C4-2B (cell line): ENCODE measurements at regions not wholly inside any gene's neighbourhood (a gene's known extent, or its start where the extent isn't known, plus 50 kb on each side); places are given as distances from the start of the nearest gene placed in this dataset.

ENCODE experiments used
- CTCF ChIP-seq: fragments of 450-650 bp; conservative IDR thresholded peaks from 2 replicates; pipeline ENCODE4 v1.5.1; 2017; ENCODE audit warnings: mild to moderate bottlenecking
- ZFX ChIP-seq: fragments of 450-650 bp; IDR thresholded peaks from 2 replicates; pipeline ENCODE4 v1.6.1; 2017

GRCh38 chr1:209412036-209412435 lies 171.5 kb upstream of the CAMK1G start:
- no peak for TF ChIP-seq CTCF
- no peak for TF ChIP-seq ZFX
